ENCODE measurements at regions not wholly inside any gene's neighbourhood (a gene's known extent, or its start where the extent isn't known, plus 50 kb on each side); places are given as distances from the start of the nearest gene placed in this dataset.

DNA sequence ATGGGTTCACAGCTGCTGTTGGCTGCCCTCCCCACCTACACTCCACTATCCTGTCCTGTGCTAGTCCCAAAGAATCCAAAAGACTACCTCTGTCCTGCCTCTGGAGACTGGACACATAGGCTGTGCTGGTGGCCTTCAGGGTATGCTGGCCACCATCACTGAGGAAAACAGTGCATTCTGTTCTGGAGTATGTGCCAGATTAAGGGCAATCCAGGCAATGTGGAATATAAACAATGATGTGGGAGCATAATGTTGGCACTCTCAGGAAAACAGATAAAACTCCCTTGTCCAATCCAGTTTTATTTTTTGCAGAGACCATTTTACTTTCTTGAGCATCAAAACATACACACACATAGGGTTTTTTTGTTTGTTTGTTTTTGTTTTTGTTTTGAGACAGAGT is 94.3 kb downstream of the GLUL start:
- no peak for ATAC-seq (ENCODE audit: insufficient read depth, low FRiP score)
- no peaks in the 10 kb centered on the region for H3K36me3 ChIP-seq (ENCODE audit: control insufficient read depth in 4 of 4, insufficient read depth in 4 of 4, low read length in 4 of 4)
- H3K27me3 ChIP-seq (ENCODE audit: control insufficient read depth in 3 of 3, insufficient read depth in 3 of 3, low read length in 2 of 3) = no peaks in the 10 kb centered on the region
- peak in 2 of 3 donors; percentile 48 to 55 for DNase-seq
- TF ChIP-seq, protein P1, sequence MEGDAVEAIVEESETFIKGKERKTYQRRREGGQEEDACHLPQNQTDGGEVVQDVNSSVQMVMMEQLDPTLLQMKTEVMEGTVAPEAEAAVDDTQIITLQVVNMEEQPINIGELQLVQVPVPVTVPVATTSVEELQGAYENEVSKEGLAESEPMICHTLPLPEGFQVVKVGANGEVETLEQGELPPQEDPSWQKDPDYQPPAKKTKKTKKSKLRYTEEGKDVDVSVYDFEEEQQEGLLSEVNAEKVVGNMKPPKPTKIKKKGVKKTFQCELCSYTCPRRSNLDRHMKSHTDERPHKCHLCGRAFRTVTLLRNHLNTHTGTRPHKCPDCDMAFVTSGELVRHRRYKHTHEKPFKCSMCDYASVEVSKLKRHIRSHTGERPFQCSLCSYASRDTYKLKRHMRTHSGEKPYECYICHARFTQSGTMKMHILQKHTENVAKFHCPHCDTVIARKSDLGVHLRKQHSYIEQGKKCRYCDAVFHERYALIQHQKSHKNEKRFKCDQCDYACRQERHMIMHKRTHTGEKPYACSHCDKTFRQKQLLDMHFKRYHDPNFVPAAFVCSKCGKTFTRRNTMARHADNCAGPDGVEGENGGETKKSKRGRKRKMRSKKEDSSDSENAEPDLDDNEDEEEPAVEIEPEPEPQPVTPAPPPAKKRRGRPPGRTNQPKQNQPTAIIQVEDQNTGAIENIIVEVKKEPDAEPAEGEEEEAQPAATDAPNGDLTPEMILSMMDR (IDR thresholded peaks at IDR 0.05; ENCODE audit: control extremely low read depth, extremely low read depth) = no peak
- H3K9me3 ChIP-seq (ENCODE audit: control insufficient read depth in 4 of 4, insufficient read depth in 3 of 4, low read length in 3 of 4) = no peaks in the 10 kb centered on the region
- H3K9ac ChIP-seq (ENCODE audit: insufficient read depth in 1 of 2, low read length in 2 of 2) = no peak overlapping the region
- no peak overlapping the region for H3K4me3 ChIP-seq
- no peak overlapping the region for H3K27ac ChIP-seq (ENCODE audit: low read depth in 1 of 2, low read length in 1 of 2)
- peaks cover 2 to 26% (median 8%) of the 10 kb centered on the region in 5 donors for H3K4me1 ChIP-seq (ENCODE audit: control insufficient read depth in 5 of 5, insufficient read depth in 5 of 5, low read length in 5 of 5)

DNA sequence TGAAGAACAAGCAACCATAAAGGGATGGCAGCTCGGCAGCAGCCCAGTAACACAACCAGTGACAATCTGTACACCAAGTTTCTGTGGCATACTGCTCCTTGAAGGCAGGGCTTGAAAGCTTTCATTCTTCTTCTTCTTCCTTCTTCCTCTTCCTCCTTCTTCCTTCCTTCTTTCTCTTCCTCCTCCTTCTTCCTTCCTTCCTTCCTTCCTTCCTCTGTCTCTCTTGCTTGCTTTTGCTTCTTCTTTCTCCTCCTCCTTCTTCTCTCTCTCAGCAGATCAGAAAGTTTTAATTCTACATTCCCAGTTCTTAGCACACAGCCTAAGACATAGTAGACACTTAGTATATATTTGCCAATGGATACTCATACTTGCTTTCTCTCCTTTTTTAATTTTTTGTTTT is 95.9 kb downstream of the GLUL start:
- H3K9me3 ChIP-seq (ENCODE audit: control insufficient read depth in 4 of 4, insufficient read depth in 3 of 4, low read length in 3 of 4) = no peaks in the 10 kb centered on the region
- peaks cover 2 to 16% (median 6%) of the 10 kb centered on the region in 5 donors for H3K4me1 ChIP-seq (ENCODE audit: control insufficient read depth in 5 of 5, insufficient read depth in 5 of 5, low read length in 5 of 5)
- no peak for DNase-seq
- no peak overlapping the region for H3K9ac ChIP-seq (ENCODE audit: insufficient read depth in 1 of 2, low read length in 2 of 2)
- no peak for ATAC-seq (ENCODE audit: insufficient read depth, low FRiP score)
- H3K4me3 ChIP-seq = no peak overlapping the region
- no peak overlapping the region for H3K27ac ChIP-seq (ENCODE audit: low read depth in 1 of 2, low read length in 1 of 2)
- 88 to 89% methylated on average over 1 of the region's 1 CpG for WGBS, 2 donors
- TF ChIP-seq, protein P1 (IDR thresholded peaks at IDR 0.05; ENCODE audit: control extremely low read depth, extremely low read depth) = no peak
- no peaks in the 10 kb centered on the region for H3K27me3 ChIP-seq (ENCODE audit: control insufficient read depth in 3 of 3, insufficient read depth in 3 of 3, low read length in 2 of 3)
- no peaks in the 10 kb centered on the region for H3K36me3 ChIP-seq (ENCODE audit: control insufficient read depth in 4 of 4, insufficient read depth in 4 of 4, low read length in 4 of 4)

DNA sequence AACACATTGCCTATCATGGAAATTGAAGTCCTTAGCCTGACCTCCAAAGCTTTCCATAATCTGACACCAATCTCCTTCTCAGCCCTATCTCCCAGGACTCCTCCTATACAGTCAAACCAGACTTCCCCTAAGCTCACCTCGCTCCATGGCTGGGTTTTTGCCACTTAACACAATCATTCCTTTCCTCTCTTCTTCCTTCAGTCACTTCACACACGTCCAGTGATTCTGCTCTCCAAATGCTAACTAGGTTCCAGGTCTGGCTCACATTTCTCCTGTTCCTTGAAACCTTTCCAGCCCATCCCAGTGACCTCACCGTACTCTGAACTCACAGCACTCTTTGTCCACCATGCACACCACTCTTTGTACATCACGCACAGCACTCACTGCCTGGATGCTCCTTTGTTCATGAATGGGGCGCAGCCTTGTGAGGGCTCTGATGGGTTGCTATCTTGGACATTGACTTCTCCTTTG is 98.4 kb downstream of the GLUL start:
- Histone ChIP-seq H3K9ac (ENCODE audit: insufficient read depth in 1 of 2, low read length in 2 of 2) (no peak overlapping the region), H3K27me3 (ENCODE audit: control insufficient read depth in 3 of 3, insufficient read depth in 3 of 3, low read length in 2 of 3) (no peaks in the 10 kb centered on the region), H3K9me3 (ENCODE audit: control insufficient read depth in 4 of 4, insufficient read depth in 3 of 4, low read length in 3 of 4) (no peaks in the 10 kb centered on the region), H3K4me3 (no peak overlapping the region), H3K4me1 (ENCODE audit: control insufficient read depth in 5 of 5, insufficient read depth in 5 of 5, low read length in 5 of 5) (peaks cover 0 to 23% (median 0%) of the 10 kb centered on the region in 5 donors), H3K27ac (ENCODE audit: low read depth in 1 of 2, low read length in 1 of 2) (peak overlapping the region in 1 of 2 donors; percentile 28), H3K36me3 (ENCODE audit: control insufficient read depth in 4 of 4, insufficient read depth in 4 of 4, low read length in 4 of 4) (no peaks in the 10 kb centered on the region)
- TF ChIP-seq, protein P1 (IDR thresholded peaks at IDR 0.05; ENCODE audit: control extremely low read depth, extremely low read depth) = no peak
- DNase-seq (no peak), ATAC-seq (ENCODE audit: insufficient read depth, low FRiP score) (no peak)
- WGBS, 2 donors = 90 to 94% methylated on average over 5 of the region's 5 CpGs

DNA sequence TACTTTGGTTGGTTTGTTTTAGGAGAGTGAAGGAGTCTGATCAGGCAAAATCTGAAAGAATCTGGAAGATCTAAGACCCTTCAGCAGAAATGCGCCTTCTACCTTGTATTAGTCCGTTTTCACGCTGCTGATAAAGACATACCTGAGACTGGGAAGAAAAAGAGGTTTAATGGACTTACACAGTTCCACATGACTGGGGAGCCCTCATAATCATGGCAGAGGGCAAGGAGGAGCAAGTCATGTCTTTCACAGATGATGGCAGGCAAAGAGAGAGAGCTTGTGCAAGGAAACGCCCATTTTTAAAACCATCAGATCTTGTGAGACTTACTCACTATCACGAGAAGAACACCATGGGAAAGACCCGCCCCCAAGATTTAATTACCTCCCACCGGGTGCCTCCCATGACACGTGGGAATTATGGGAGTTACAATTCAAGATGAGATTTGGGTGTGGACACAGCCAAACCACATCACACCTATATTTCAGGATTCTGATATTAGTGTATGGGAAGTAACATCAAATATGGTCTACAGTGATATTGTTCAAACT is 99.3 kb downstream of the GLUL start:
- 90 to 92% methylated on average over 8 of the region's 8 CpGs for WGBS, 2 donors
- DNase-seq = no peak
- Histone ChIP-seq H3K9ac (ENCODE audit: insufficient read depth in 1 of 2, low read length in 2 of 2) (no peak overlapping the region), H3K27ac (ENCODE audit: low read depth in 1 of 2, low read length in 1 of 2) (no peak overlapping the region), H3K4me3 (no peak overlapping the region), H3K27me3 (ENCODE audit: control insufficient read depth in 3 of 3, insufficient read depth in 3 of 3, low read length in 2 of 3) (no peaks in the 10 kb centered on the region), H3K4me1 (ENCODE audit: control insufficient read depth in 5 of 5, insufficient read depth in 5 of 5, low read length in 5 of 5) (peaks cover 0 to 23% (median 0%) of the 10 kb centered on the region in 5 donors), H3K36me3 (ENCODE audit: control insufficient read depth in 4 of 4, insufficient read depth in 4 of 4, low read length in 4 of 4) (no peaks in the 10 kb centered on the region), H3K9me3 (ENCODE audit: control insufficient read depth in 4 of 4, insufficient read depth in 3 of 4, low read length in 3 of 4) (no peaks in the 10 kb centered on the region)
- no peak for ATAC-seq (ENCODE audit: insufficient read depth, low FRiP score)
- TF ChIP-seq, protein P1 (IDR thresholded peaks at IDR 0.05; ENCODE audit: control extremely low read depth, extremely low read depth) = no peak

Measured in lung (tissue), 11 donors.